ENCODE measurements at regions not wholly inside any gene's neighbourhood (a gene's known extent, or its start where the extent isn't known, plus 50 kb on each side); places are given as distances from the start of the nearest gene placed in this dataset.

DNA sequence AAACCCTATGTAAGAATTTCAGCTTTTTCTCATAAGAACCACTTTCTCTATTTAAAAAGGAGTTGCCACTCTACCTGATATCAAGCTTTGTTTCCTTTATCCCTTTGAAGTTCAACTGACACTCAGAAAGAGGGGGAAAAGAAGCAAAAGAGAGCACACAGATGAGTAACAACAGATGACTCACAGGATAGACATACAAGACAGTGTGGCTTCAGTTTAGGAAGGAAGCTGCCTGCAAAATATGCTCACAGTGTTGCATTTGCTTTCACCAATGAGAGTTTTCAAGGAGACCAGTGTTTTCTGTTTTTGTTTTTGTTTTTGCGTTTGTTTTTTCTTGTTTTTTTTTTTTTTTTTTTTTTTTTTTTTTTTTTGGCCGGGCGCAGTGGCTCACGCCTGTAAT is 1181.6 kb downstream of the DNAJB9 start:
- peaks cover 2% of the 10 kb centered on the region; the same call in 1 of the 2 replicates for H3K9me3 ChIP-seq (ENCODE audit: control insufficient read depth, insufficient read depth, low read length)
- H2BK15ac ChIP-seq (ENCODE audit: low read depth, low read length), result no peak overlapping the region
- no peak overlapping the region for H4K8ac ChIP-seq (ENCODE audit: low read depth in 2 of 2, low read length in 2 of 2)
- H3K4ac ChIP-seq (ENCODE audit: low read depth, low read length), result no peak overlapping the region
- H3K9ac ChIP-seq (ENCODE audit: low read depth, low read length), result no peak overlapping the region
- H2BK5ac ChIP-seq (ENCODE audit: low read depth, low read length, poor library complexity, severe bottlenecking), result no peak overlapping the region
- no peak overlapping the region for H3K14ac ChIP-seq (replicated peaks; ENCODE audit: low read depth, low read length)
- H3K56ac ChIP-seq (ENCODE audit: extremely low read depth, insufficient read depth, low read length), result no peak overlapping the region
- in situ Hi-C loops (cut with MboI; ENCODE audit: low sequenced_read_pairs), result no loop called here
- BruUV-seq (replicated peaks), result no TSS peak
- no CpG with 5 or more reads among the region's 4 CpGs for WGBS, 2 experiments (ENCODE audit: extremely low coverage in 2 of 2, insufficient read length in 1 of 2)
- no peak overlapping the region for H2AFZ ChIP-seq (replicated peaks; ENCODE audit: low read length, poor library complexity)
- no peak overlapping the region for H4K5ac ChIP-seq (ENCODE audit: low read depth, low read length)
- CTCF ChIA-PET, result no interaction called here
- H2BK20ac ChIP-seq (ENCODE audit: low read depth, low read length), result no peak overlapping the region
- no peaks in the 10 kb centered on the region for H3K36me3 ChIP-seq (ENCODE audit: control insufficient read depth, insufficient read depth, low read length)
- H3K27ac ChIP-seq (ENCODE audit: insufficient read depth, low read length), result no peak overlapping the region
- intact Hi-C loops (cut with micrococcal nuclease), result loop anchor here (10.0 kb wide), 1 partner anchor 64 kb away; no protein-coding TSS in a partner anchor
- no peak overlapping the region for H3K4me3 ChIP-seq (ENCODE audit: insufficient read depth, low read depth, low read length)
- H2AK5ac ChIP-seq (ENCODE audit: low read depth, low read length), result no peak overlapping the region
- no peak overlapping the region for H2BK120ac ChIP-seq (ENCODE audit: low read depth, low read length)
- ATAC-seq (ENCODE audit: low read depth) (no peak), DNase-seq (peak; percentile 7)
- H3K79me1 ChIP-seq (ENCODE audit: low read depth in 1 of 2, low read length in 2 of 2), result no peaks in the 10 kb centered on the region
- H4K91ac ChIP-seq (ENCODE audit: insufficient read depth, low read depth, low read length), result no peak overlapping the region
- POLR2A ChIA-PET (ENCODE audit: unreplicated experiment), result no interaction called here
- no peak overlapping the region for H3K23ac ChIP-seq (ENCODE audit: low read depth, low read length)
- no peaks in the 10 kb centered on the region for H3K4me1 ChIP-seq (ENCODE audit: control insufficient read depth, insufficient read depth, low read length)
- H3K9me1 ChIP-seq (ENCODE audit: insufficient read depth, low read length), result no peaks in the 10 kb centered on the region
- no peak overlapping the region for H3K18ac ChIP-seq (ENCODE audit: low read depth, low read length)
- no peak overlapping the region for H3K4me2 ChIP-seq (ENCODE audit: low read depth, low read length)
- H3K27me3 ChIP-seq (ENCODE audit: control insufficient read depth, insufficient read depth, low read length), result no peaks in the 10 kb centered on the region
- H2AK9ac ChIP-seq (replicated peaks; ENCODE audit: low read depth, low read length, poor library complexity), result no peak overlapping the region
- TF ChIP-seq CEBPB (IDR thresholded peaks at IDR 0.05; ENCODE audit: low read depth, low read length), result no peak
- no peak for TF ChIP-seq RFX5 (IDR thresholded peaks at IDR 0.05; ENCODE audit: low read depth, low read length)
- TF ChIP-seq FOS (IDR thresholded peaks at IDR 0.05; ENCODE audit: low read depth, low read length), result no peak
- TF ChIP-seq MAFK (IDR thresholded peaks at IDR 0.05; ENCODE audit: low read depth, low read length), result no peak
- no peak for TF ChIP-seq SMC3 (IDR thresholded peaks at IDR 0.05; ENCODE audit: low read depth, low read length)
- TF ChIP-seq, protein P1, sequence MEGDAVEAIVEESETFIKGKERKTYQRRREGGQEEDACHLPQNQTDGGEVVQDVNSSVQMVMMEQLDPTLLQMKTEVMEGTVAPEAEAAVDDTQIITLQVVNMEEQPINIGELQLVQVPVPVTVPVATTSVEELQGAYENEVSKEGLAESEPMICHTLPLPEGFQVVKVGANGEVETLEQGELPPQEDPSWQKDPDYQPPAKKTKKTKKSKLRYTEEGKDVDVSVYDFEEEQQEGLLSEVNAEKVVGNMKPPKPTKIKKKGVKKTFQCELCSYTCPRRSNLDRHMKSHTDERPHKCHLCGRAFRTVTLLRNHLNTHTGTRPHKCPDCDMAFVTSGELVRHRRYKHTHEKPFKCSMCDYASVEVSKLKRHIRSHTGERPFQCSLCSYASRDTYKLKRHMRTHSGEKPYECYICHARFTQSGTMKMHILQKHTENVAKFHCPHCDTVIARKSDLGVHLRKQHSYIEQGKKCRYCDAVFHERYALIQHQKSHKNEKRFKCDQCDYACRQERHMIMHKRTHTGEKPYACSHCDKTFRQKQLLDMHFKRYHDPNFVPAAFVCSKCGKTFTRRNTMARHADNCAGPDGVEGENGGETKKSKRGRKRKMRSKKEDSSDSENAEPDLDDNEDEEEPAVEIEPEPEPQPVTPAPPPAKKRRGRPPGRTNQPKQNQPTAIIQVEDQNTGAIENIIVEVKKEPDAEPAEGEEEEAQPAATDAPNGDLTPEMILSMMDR (conservative IDR thresholded peaks at IDR 0.05; ENCODE audit: low read depth, low read length), result no peak
- TF ChIP-seq, protein P2, sequence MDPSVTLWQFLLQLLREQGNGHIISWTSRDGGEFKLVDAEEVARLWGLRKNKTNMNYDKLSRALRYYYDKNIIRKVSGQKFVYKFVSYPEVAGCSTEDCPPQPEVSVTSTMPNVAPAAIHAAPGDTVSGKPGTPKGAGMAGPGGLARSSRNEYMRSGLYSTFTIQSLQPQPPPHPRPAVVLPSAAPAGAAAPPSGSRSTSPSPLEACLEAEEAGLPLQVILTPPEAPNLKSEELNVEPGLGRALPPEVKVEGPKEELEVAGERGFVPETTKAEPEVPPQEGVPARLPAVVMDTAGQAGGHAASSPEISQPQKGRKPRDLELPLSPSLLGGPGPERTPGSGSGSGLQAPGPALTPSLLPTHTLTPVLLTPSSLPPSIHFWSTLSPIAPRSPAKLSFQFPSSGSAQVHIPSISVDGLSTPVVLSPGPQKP (IDR thresholded peaks at IDR 0.05; ENCODE audit: borderline replicate concordance, low read depth, low read length), result no peak
- TF ChIP-seq RCOR1 (IDR thresholded peaks at IDR 0.05; ENCODE audit: insufficient replicate concordance, low read length), result no peak
- TF ChIP-seq CHD1 (IDR thresholded peaks at IDR 0.05; ENCODE audit: low read depth, low read length), result no peak
- no peak for TF ChIP-seq NFE2L2 (IDR thresholded peaks at IDR 0.05; ENCODE audit: low read depth, low read length)
- TF ChIP-seq MXI1 (IDR thresholded peaks at IDR 0.05; ENCODE audit: borderline replicate concordance, low read depth, low read length), result no peak
- TF ChIP-seq RAD21 (IDR thresholded peaks at IDR 0.05; ENCODE audit: low read length), result no peak
- no peaks in the 10 kb centered on the region for H4K20me1 ChIP-seq (ENCODE audit: insufficient read depth, low read length)
- dilution Hi-C loops (cut with HindIII; ENCODE audit: low sequenced_read_pairs, unreplicated experiment), result no loop called here
